H1 (cell line): ENCODE measurements at regions not wholly inside any gene's neighbourhood (a gene's known extent, or its start where the extent isn't known, plus 50 kb on each side); places are given as distances from the start of the nearest gene placed in this dataset.

Experiments used
- CTCF ChIA-PET: fragments of 300-600 bp; sonication (Branson Sonifier 250); formaldehyde crosslinking; loops from one replicate; lab custom pipeline; 2021; ENCODE audit not compliant: partially characterized antibody; lab: Charles Lee
- POLR2A ChIA-PET: fragments of 300-600 bp; sonication (Branson Sonifier 250); formaldehyde crosslinking; loops from one replicate; lab custom pipeline; 2021; ENCODE audit warnings: inconsistent platforms; ENCODE audit not compliant: partially characterized antibody; lab: Charles Lee
- DNase-seq, 2 experiments: peaks; one replicate each; pipeline versions ENCODE4 v3.0.0 to v3.0.0-alpha.2; 2010 to 2022; ENCODE audit warnings: low spot score in 2 of 2, low read depth in 1 of 2, mixed read lengths in 1 of 2
- FAIRE-seq: peaks from 2 replicates; lab custom pipeline; 2011; peaks lifted over from hg19 to GRCh38; lab: Jason Lieb, UNC
- H2AFZ ChIP-seq: 2 replicates; pipeline ENCODE4 v1.8.1; 2012; ENCODE audit warnings: low read length, inconsistent platforms
- H2AK5ac ChIP-seq: 2 replicates; pipeline ENCODE4 v1.6.1; 2013; ENCODE audit warnings: low read depth, low read length
- H2BK120ac ChIP-seq: replicated peaks from 2 replicates; pipeline ENCODE3; 2013; ENCODE audit warnings: low read depth, low read length, inconsistent platforms
- H2BK12ac ChIP-seq: 2 replicates; pipeline ENCODE4 v1.6.1; 2013; ENCODE audit warnings: low read depth, low read length
- H2BK15ac ChIP-seq: 2 replicates; pipeline ENCODE4 v1.6.1; 2013; ENCODE audit warnings: low read length
- H2BK20ac ChIP-seq: 2 replicates; pipeline ENCODE4 v1.6.1; 2013; ENCODE audit warnings: low read length
- H2BK5ac ChIP-seq: 2 replicates; pipeline ENCODE4 v1.6.1; 2013; ENCODE audit warnings: low read depth, low read length
- H3K14ac ChIP-seq: 2 replicates; pipeline ENCODE4 v1.6.1; 2013; ENCODE audit warnings: inconsistent platforms; ENCODE audit not compliant: insufficient read length
- H3K18ac ChIP-seq: 2 replicates; pipeline ENCODE4 v1.6.1; 2013; ENCODE audit warnings: low read length; ENCODE audit errors: extremely low read depth
- H3K23ac ChIP-seq: 2 replicates; pipeline ENCODE4 v1.6.1; 2013; ENCODE audit warnings: inconsistent platforms; ENCODE audit not compliant: insufficient read length
- H3K23me2 ChIP-seq: 2 replicates; pipeline ENCODE4 v1.6.1; 2013; ENCODE audit warnings: low read depth, low read length
- H3K27ac ChIP-seq: 2 replicates; pipeline ENCODE4 v1.6.1; 2011; ENCODE audit warnings: low read depth, low read length, inconsistent platforms
- H3K27me3 ChIP-seq, 4 experiments: replicated peaks in 1 of 4; 1 replicate in 1 of 4; 2 replicates in 3 of 4; pipeline versions ENCODE4 v1.6.1 to v1.8.1; 2011 to 2013; ENCODE audit warnings: low read length in 3 of 4, mild to moderate bottlenecking in 3 of 4, inconsistent platforms in 2 of 4, mixed read lengths in 2 of 4, moderate library complexity in 1 of 4; ENCODE audit not compliant: control insufficient read depth in 3 of 4, insufficient read depth in 3 of 4; ENCODE audit errors: extremely low read depth in 1 of 4
- H3K36me3 ChIP-seq, 4 experiments: 2 replicates each; pipeline versions ENCODE4 v1.6.1 to v1.8.1; 2011 to 2013; ENCODE audit warnings: mild to moderate bottlenecking in 4 of 4, low read length in 3 of 4, moderate library complexity in 2 of 4, control low read depth in 1 of 4, inconsistent platforms in 1 of 4; ENCODE audit not compliant: insufficient read depth in 4 of 4, control insufficient read depth in 2 of 4
- H3K4ac ChIP-seq: replicated peaks from 2 replicates; pipeline ENCODE3; 2013; ENCODE audit warnings: low read length, low read depth, mixed read lengths, inconsistent platforms; ENCODE audit not compliant: insufficient read length
- H3K4me1 ChIP-seq, 4 experiments: replicated peaks in 1 of 4; 1 replicate in 1 of 4; 2 replicates in 3 of 4; pipeline versions ENCODE4 v1.6.1 to v1.8.1; 2011 to 2013; ENCODE audit warnings: low read length in 3 of 4, inconsistent platforms in 2 of 4, mixed read lengths in 1 of 4; ENCODE audit not compliant: insufficient read depth in 4 of 4, control insufficient read depth in 3 of 4
- H3K4me2 ChIP-seq, 2 experiments: 2 replicates each; pipeline versions ENCODE4 v1.6.1 to v1.8.1; 2011 to 2013; ENCODE audit warnings: low read depth in 2 of 2, low read length in 2 of 2, control low read depth in 1 of 2, inconsistent platforms in 1 of 2, mild to moderate bottlenecking in 1 of 2; ENCODE audit not compliant: insufficient read depth in 1 of 2
- H3K4me3 ChIP-seq, 4 experiments: fragments of 200-600, 300-600 bp in 1 of 4; sonication (generic), shearing (Covaris generic), sonication (Bioruptor Twin) in 1 of 4; 2 replicates each; pipeline versions ENCODE4 v1.5.1 to v1.8.1; 2011 to 2016; ENCODE audit warnings: low read length in 4 of 4, low read depth in 3 of 4, control low read depth in 2 of 4, inconsistent platforms in 2 of 4, mild to moderate bottlenecking in 2 of 4, mixed read lengths in 1 of 4, moderate library complexity in 1 of 4; ENCODE audit not compliant: insufficient read depth in 2 of 4; ENCODE audit errors: extremely low read depth in 1 of 4
- H3K56ac ChIP-seq: replicated peaks from 2 replicates; pipeline ENCODE3; 2013; ENCODE audit warnings: low read depth, mild to moderate bottlenecking, mixed read lengths, low read length, inconsistent platforms; ENCODE audit not compliant: insufficient read length
- H3K79me1 ChIP-seq: 2 replicates; pipeline ENCODE4 v1.6.1; 2013; ENCODE audit warnings: low read depth, low read length, control low read depth
- H3K79me2 ChIP-seq, 2 experiments: 2 replicates each; pipeline versions ENCODE4 v1.6.1 to v1.8.1; 2012 to 2013; ENCODE audit warnings: low read length in 2 of 2, mild to moderate bottlenecking in 2 of 2, inconsistent platforms in 1 of 2; ENCODE audit not compliant: insufficient read depth in 2 of 2, control insufficient read depth in 1 of 2
- H3K9ac ChIP-seq, 4 experiments: replicated peaks in 1 of 4; 1 replicate in 1 of 4; 2 replicates in 3 of 4; pipeline versions ENCODE4 v1.6.1 to v1.8.1; 2011 to 2013; ENCODE audit warnings: low read depth in 3 of 4, low read length in 3 of 4, control low read depth in 2 of 4, mild to moderate bottlenecking in 2 of 4, moderate library complexity in 2 of 4, inconsistent platforms in 1 of 4; ENCODE audit errors: extremely low read depth in 1 of 4
- H3K9me3 ChIP-seq, 2 experiments: 2 replicates each; pipeline versions ENCODE4 v1.6.1 to v1.8.1; 2012 to 2013; ENCODE audit warnings: mild to moderate bottlenecking in 2 of 2, moderate library complexity in 2 of 2, control low read depth in 1 of 2, inconsistent platforms in 1 of 2, low read depth in 1 of 2, low read length in 1 of 2, mixed read lengths in 1 of 2; ENCODE audit not compliant: insufficient read depth in 2 of 2
- H4K20me1 ChIP-seq, 2 experiments: replicated peaks in 1 of 2; 2 replicates each; pipeline versions ENCODE3 to v1.8.1; 2011 to 2013; ENCODE audit warnings: inconsistent platforms in 2 of 2, low read length in 2 of 2, mild to moderate bottlenecking in 1 of 2; ENCODE audit not compliant: insufficient read depth in 2 of 2, control insufficient read depth in 1 of 2
- H4K5ac ChIP-seq: 2 replicates; pipeline ENCODE4 v1.6.1; 2013; ENCODE audit warnings: low read length, low read depth, mixed read lengths, inconsistent platforms; ENCODE audit not compliant: insufficient read length
- H4K8ac ChIP-seq: 2 replicates; pipeline ENCODE4 v1.8.0; 2013; ENCODE audit warnings: mild to moderate bottlenecking, moderate library complexity, low read length, inconsistent platforms; ENCODE audit not compliant: insufficient read depth; ENCODE audit errors: extremely low read depth
- H4K91ac ChIP-seq: replicated peaks from 2 replicates; pipeline ENCODE3; 2013; ENCODE audit warnings: low read length, mixed read lengths, inconsistent platforms; ENCODE audit not compliant: insufficient read length
- ASH2L ChIP-seq: fragments of 200-600, 300-600 bp; sonication (generic); IDR thresholded peaks from one replicate; pipeline ENCODE4 v1.7.1; 2017; ENCODE audit warnings: low read length
- ATF2 ChIP-seq: IDR thresholded peaks from 2 replicates; pipeline ENCODE4 v1.6.1; 2012; ENCODE audit warnings: low read length, inconsistent platforms
- BACH1 ChIP-seq: IDR thresholded peaks from 2 replicates; pipeline ENCODE4 v1.6.1; 2012; ENCODE audit warnings: low read length, improper control_type of control experiment
- BCL11A ChIP-seq, 2 experiments: IDR thresholded peaks; one replicate each; pipeline ENCODE4 v1.6.1; 2011; ENCODE audit warnings: low read depth in 2 of 2, low read length in 2 of 2, mild to moderate bottlenecking in 2 of 2
- CHD1 ChIP-seq: IDR thresholded peaks from 2 replicates; pipeline ENCODE4 v1.6.1; 2012; ENCODE audit warnings: low read depth, low read length, improper control_type of control experiment
- CREB1 ChIP-seq: IDR thresholded peaks from 2 replicates; pipeline ENCODE4 v1.6.1; 2012; ENCODE audit warnings: inconsistent platforms
- CTBP2 ChIP-seq: IDR thresholded peaks from 2 replicates; pipeline ENCODE4 v1.7.0; 2011; ENCODE audit warnings: borderline replicate concordance, mild to moderate bottlenecking, moderate library complexity, mixed read lengths, low read length; ENCODE audit not compliant: insufficient read depth, insufficient read length
- GABPA ChIP-seq: IDR thresholded peaks from 2 replicates; pipeline ENCODE4 v1.6.1; 2011; ENCODE audit warnings: mild to moderate bottlenecking, low read length, moderate library complexity, borderline replicate concordance; ENCODE audit not compliant: insufficient read depth
- GTF2F1 ChIP-seq: IDR thresholded peaks from 2 replicates; pipeline ENCODE4 v1.6.1; 2012; ENCODE audit warnings: low read depth, low read length, improper control_type of control experiment, borderline replicate concordance
- MAFK ChIP-seq: IDR thresholded peaks from 2 replicates; pipeline ENCODE4 v1.6.1; 2012; ENCODE audit warnings: low read depth, mild to moderate bottlenecking, improper control_type of control experiment, low read length
- NRF1 ChIP-seq: IDR thresholded peaks from 2 replicates; pipeline ENCODE4 v1.6.1; 2011; ENCODE audit warnings: mild to moderate bottlenecking, low read depth, low read length, improper control_type of control experiment
- POLR2A ChIP-seq, 2 experiments: IDR thresholded peaks; 1 replicate in 1 of 2; 2 replicates in 1 of 2; pipeline ENCODE4 v1.6.1; 2011; ENCODE audit warnings: low read depth in 2 of 2, low read length in 2 of 2, mild to moderate bottlenecking in 2 of 2; ENCODE audit errors: control extremely low read depth in 1 of 2
- SRF ChIP-seq: IDR thresholded peaks from 2 replicates; pipeline ENCODE4 v1.6.1; 2011; ENCODE audit warnings: mild to moderate bottlenecking, low read depth, low read length, moderate library complexity
- TAF7 ChIP-seq: optimal IDR thresholded peaks from 2 replicates; pipeline ENCODE3; 2011; ENCODE audit warnings: low read depth, mild to moderate bottlenecking, inconsistent platforms, low read length, moderate library complexity, borderline replicate concordance
- ZNF274 ChIP-seq: IDR thresholded peaks from 2 replicates; pipeline ENCODE4 v1.7.0; 2012; ENCODE audit warnings: low read length, borderline replicate concordance; ENCODE audit errors: extremely low read depth
- WGBS, 2 experiments: shearing (Covaris generic) in 1 of 2; methylation state at CpG; one replicate each; pipeline versions ENCODE4 v1.1.6 to v1.1.7; 2013 to 2015; ENCODE audit warnings: low lambda C conversion rate in 2 of 2, mixed read lengths in 2 of 2, inconsistent platforms in 1 of 2, low coverage in 1 of 2, missing lambda C conversion rate in 1 of 2; ENCODE audit not compliant: insufficient replicate concordance in 2 of 2, insufficient coverage in 1 of 2, insufficient read length in 1 of 2; ENCODE audit errors: extremely low coverage in 1 of 2, missing lambda C conversion rate in 1 of 2; 5-methylcytosine and 5-hydroxymethylcytosine counted together

GRCh38 chr1:65728504-65728903, 64.2 kb upstream of the PDE4B start:
- Histone ChIP-seq H3K79me1 (no peaks in the 10 kb centered on the region), H3K23ac (no peak overlapping the region), H2BK20ac (no peak overlapping the region), H4K91ac (no peak overlapping the region), H3K56ac (no peak overlapping the region), H3K4me1 (peaks cover 0 to 4% (median 0%) of the 10 kb centered on the region in 4 experiments; a peak in 1 of 7 replicates), H3K4me2 (no peak overlapping the region), H3K4me3 (no peak overlapping the region), H2BK120ac (no peak overlapping the region), H2BK15ac (no peak overlapping the region), H3K27ac (no peak overlapping the region), H3K23me2 (no peaks in the 10 kb centered on the region), H3K14ac (no peak overlapping the region), H4K8ac (no peak overlapping the region), H4K5ac (no peak overlapping the region), H3K9ac (no peak overlapping the region), H3K9me3 (no peaks in the 10 kb centered on the region), H2AFZ (peak overlapping the region; percentile 78; the same call in 1 of the 2 replicates), H3K36me3 (no peaks in the 10 kb centered on the region), H3K4ac (no peak overlapping the region), H3K18ac (no peak overlapping the region), H2AK5ac (no peak overlapping the region), H3K79me2 (no peaks in the 10 kb centered on the region), H3K27me3 (no peaks in the 10 kb centered on the region), H2BK5ac (no peak overlapping the region), H2BK12ac (no peak overlapping the region), H4K20me1 (no peaks in the 10 kb centered on the region)
- ChIA-PET CTCF (no interaction called here), POLR2A (no interaction called here)
- no peak for DNase-seq
- no peak for FAIRE-seq
- WGBS, 2 experiments, result 85% methylated on average over 5 of the region's 5 CpGs; no CpG with 5 or more reads in 1 of the 2 experiments
- TF ChIP-seq GABPA, result no peak
- no peak for TF ChIP-seq CHD1
- no peak for TF ChIP-seq BCL11A (IDR thresholded peaks at IDR 0.05; ENCODE audit: low read depth in 2 of 2, low read length in 2 of 2)
- no peak for TF ChIP-seq GTF2F1
- TF ChIP-seq POLR2A (IDR thresholded peaks at IDR 0.05; ENCODE audit: control extremely low read depth in 1 of 2, low read depth in 2 of 2, low read length in 2 of 2), result no peak
- no peak for TF ChIP-seq ASH2L
- no peak for TF ChIP-seq CTBP2
- no peak for TF ChIP-seq MAFK
- TF ChIP-seq BACH1, result no peak
- no peak for TF ChIP-seq CREB1
- TF ChIP-seq TAF7, result no peak
- TF ChIP-seq NRF1, result no peak
- no peak for TF ChIP-seq SRF
- no peak for TF ChIP-seq ZNF274
- TF ChIP-seq ATF2, result no peak
